ENCODE measurements at regions not wholly inside any gene's neighbourhood (a gene's known extent, or its start where the extent isn't known, plus 50 kb on each side); places are given as distances from the start of the nearest gene placed in this dataset.

DNA sequence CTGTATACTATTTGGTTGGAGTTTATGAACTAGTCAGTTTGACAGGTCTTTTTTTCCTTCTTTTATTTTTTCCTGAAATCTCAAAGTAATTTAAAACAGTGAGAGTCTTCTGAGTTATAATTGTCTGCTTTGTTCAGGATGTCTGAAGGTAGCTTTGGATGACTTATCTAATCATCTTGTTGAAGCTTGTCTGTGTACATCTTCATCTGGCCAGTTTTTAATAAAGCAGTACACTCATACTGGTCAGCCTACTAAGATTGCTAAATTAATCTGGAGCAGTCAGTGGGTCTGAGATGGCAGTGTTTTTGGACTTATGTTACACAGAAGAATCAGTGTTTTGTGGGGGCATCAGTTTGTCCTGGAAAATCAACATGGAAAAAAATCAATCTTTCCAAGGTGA, 482.4 kb downstream of the CDH10 start:
- TF ChIP-seq, protein P1, sequence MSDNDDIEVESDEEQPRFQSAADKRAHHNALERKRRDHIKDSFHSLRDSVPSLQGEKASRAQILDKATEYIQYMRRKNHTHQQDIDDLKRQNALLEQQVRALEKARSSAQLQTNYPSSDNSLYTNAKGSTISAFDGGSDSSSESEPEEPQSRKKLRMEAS (IDR thresholded peaks at IDR 0.05; ENCODE audit: low read depth, low read length): no peak
- no peak for TF ChIP-seq RAD21 (IDR thresholded peaks at IDR 0.05; ENCODE audit: insufficient read depth, low read depth, low read length)
- TF ChIP-seq, protein P2, sequence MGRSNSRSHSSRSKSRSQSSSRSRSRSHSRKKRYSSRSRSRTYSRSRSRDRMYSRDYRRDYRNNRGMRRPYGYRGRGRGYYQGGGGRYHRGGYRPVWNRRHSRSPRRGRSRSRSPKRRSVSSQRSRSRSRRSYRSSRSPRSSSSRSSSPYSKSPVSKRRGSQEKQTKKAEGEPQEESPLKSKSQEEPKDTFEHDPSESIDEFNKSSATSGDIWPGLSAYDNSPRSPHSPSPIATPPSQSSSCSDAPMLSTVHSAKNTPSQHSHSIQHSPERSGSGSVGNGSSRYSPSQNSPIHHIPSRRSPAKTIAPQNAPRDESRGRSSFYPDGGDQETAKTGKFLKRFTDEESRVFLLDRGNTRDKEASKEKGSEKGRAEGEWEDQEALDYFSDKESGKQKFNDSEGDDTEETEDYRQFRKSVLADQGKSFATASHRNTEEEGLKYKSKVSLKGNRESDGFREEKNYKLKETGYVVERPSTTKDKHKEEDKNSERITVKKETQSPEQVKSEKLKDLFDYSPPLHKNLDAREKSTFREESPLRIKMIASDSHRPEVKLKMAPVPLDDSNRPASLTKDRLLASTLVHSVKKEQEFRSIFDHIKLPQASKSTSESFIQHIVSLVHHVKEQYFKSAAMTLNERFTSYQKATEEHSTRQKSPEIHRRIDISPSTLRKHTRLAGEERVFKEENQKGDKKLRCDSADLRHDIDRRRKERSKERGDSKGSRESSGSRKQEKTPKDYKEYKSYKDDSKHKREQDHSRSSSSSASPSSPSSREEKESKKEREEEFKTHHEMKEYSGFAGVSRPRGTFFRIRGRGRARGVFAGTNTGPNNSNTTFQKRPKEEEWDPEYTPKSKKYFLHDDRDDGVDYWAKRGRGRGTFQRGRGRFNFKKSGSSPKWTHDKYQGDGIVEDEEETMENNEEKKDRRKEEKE (IDR thresholded peaks at IDR 0.05): no peak
- TF ChIP-seq, protein P3, sequence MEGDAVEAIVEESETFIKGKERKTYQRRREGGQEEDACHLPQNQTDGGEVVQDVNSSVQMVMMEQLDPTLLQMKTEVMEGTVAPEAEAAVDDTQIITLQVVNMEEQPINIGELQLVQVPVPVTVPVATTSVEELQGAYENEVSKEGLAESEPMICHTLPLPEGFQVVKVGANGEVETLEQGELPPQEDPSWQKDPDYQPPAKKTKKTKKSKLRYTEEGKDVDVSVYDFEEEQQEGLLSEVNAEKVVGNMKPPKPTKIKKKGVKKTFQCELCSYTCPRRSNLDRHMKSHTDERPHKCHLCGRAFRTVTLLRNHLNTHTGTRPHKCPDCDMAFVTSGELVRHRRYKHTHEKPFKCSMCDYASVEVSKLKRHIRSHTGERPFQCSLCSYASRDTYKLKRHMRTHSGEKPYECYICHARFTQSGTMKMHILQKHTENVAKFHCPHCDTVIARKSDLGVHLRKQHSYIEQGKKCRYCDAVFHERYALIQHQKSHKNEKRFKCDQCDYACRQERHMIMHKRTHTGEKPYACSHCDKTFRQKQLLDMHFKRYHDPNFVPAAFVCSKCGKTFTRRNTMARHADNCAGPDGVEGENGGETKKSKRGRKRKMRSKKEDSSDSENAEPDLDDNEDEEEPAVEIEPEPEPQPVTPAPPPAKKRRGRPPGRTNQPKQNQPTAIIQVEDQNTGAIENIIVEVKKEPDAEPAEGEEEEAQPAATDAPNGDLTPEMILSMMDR (IDR thresholded peaks at IDR 0.05 in 2 of 3, conservative IDR thresholded peaks at IDR 0.05 in 1 of 3; ENCODE audit: control insufficient read depth in 2 of 3, extremely low read depth in 1 of 3, insufficient read depth in 1 of 3, low read depth in 3 of 3, low read length in 3 of 3): no peak
- TF ChIP-seq, protein P4, sequence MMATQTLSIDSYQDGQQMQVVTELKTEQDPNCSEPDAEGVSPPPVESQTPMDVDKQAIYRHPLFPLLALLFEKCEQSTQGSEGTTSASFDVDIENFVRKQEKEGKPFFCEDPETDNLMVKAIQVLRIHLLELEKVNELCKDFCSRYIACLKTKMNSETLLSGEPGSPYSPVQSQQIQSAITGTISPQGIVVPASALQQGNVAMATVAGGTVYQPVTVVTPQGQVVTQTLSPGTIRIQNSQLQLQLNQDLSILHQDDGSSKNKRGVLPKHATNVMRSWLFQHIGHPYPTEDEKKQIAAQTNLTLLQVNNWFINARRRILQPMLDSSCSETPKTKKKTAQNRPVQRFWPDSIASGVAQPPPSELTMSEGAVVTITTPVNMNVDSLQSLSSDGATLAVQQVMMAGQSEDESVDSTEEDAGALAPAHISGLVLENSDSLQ (IDR thresholded peaks at IDR 0.05): no peak
- TF ChIP-seq, protein P5, sequence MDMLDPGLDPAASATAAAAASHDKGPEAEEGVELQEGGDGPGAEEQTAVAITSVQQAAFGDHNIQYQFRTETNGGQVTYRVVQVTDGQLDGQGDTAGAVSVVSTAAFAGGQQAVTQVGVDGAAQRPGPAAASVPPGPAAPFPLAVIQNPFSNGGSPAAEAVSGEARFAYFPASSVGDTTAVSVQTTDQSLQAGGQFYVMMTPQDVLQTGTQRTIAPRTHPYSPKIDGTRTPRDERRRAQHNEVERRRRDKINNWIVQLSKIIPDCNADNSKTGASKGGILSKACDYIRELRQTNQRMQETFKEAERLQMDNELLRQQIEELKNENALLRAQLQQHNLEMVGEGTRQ (IDR thresholded peaks at IDR 0.05; ENCODE audit: borderline replicate concordance, low read depth, low read length): no peak
- TF ChIP-seq FOXM1 (IDR thresholded peaks at IDR 0.05; ENCODE audit: low read depth, low read length): no peak
- no peak for TF ChIP-seq POLR2A (IDR thresholded peaks at IDR 0.05; ENCODE audit: low read depth, low read length)

Data from GM12878 (cell line).